Lower leg skin (tissue), 4 donors: ENCODE measurements at regions not wholly inside any gene's neighbourhood (a gene's known extent, or its start where the extent isn't known, plus 50 kb on each side); places are given as distances from the start of the nearest gene placed in this dataset.

ENCODE experiments used
- DNase-seq, 2 donors: peaks; one replicate each; pipeline ENCODE4 v3.0.0-alpha.2; 2019; ENCODE audit warnings: low spot score in 2 of 2
- H3K4me3 ChIP-seq: fragments of 200-600 bp; sonication (generic); 2 replicates; pipeline ENCODE4 v1.5.1; 2017; ENCODE audit warnings: mild to moderate bottlenecking, low read depth; ENCODE audit not compliant: poor library complexity, severe bottlenecking
- CTCF ChIP-seq, 3 donors: fragments of 450-650 bp; IDR thresholded peaks; one replicate each; pipeline ENCODE4 v1.5.1; 2016; ENCODE audit warnings: antibody characterized with exemption in 3 of 3, mild to moderate bottlenecking in 3 of 3, moderate library complexity in 2 of 3
- POLR2A ChIP-seq, 2 donors: fragments of 450-650 bp; IDR thresholded peaks; one replicate each; pipeline ENCODE4 v1.6.1; 2016 to 2017; ENCODE audit warnings: antibody characterized with exemption in 2 of 2, mild to moderate bottlenecking in 1 of 2, moderate library complexity in 1 of 2
- WGBS, 2 donors: methylation state at CpG; one replicate each; pipeline ENCODE4 v1.1.5; 2018; 5-methylcytosine and 5-hydroxymethylcytosine counted together
- intact Hi-C: fragments of 100-400 bp; cut with DNase I; formaldehyde crosslinking; loops from one replicate; pipeline ENCODE4 v1.15.0; 2023; ENCODE audit warnings: low total_unique reads

DNA sequence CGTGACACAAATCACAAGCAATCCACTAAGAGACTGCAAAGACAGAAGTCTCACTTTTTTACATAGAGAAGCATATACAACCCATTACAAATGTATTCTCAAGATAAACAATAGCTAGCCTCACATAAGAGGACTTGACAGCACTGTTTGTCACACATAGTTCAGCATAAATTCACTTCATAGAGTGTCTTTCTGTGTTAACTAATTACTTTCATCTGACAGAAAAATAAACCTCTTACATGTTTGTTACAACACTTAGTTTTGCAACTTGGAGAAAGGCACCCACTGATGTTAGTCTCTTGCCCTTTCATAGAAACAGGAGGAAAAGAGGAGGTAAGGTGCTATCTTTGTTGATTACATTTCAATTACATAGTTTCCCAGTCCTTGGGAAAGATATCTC, 2221.9 kb upstream of the RAG2 start:
- intact Hi-C loops, result no loop called here
- TF ChIP-seq POLR2A (IDR thresholded peaks at IDR 0.05) (no peak), CTCF (IDR thresholded peaks at IDR 0.05) (no peak)
- 94 to 97% methylated on average over 1 of the region's 1 CpG for WGBS, 2 donors
- DNase-seq, result no peak
- H3K4me3 ChIP-seq, result no peak overlapping the region

DNA sequence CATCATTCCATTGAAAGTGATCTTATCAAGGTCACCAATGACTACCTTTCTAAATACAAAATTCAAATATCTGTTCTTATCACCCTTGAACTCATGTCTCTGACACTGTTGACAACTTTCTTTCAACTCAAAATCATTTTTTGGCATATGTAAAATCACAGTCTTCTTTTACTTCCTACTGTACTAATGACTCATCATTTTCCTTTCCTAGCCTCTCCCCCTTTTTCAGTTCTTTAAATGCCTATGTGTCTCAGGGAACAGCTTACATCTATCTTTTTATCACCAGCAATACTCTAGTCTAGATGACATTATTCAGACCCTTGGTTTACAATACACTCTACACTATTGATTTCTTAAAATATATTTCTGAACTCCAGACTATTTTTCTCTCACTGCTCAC, 2220.7 kb upstream of the RAG2 start:
- no peak overlapping the region for H3K4me3 ChIP-seq
- DNase-seq, result no peak
- TF ChIP-seq POLR2A (IDR thresholded peaks at IDR 0.05) (no peak), CTCF (IDR thresholded peaks at IDR 0.05) (no peak)
- intact Hi-C loops, result no loop called here

GRCh38 chr11:38814670-38815069, 2216.6 kb upstream of the RAG2 start:
- WGBS, 2 donors, result 86 to 89% methylated on average over 4 of the region's 4 CpGs
- no peak overlapping the region for H3K4me3 ChIP-seq
- no peak for DNase-seq
- TF ChIP-seq POLR2A (IDR thresholded peaks at IDR 0.05) (no peak), CTCF (IDR thresholded peaks at IDR 0.05) (no peak)
- intact Hi-C loops, result no loop called here

GRCh38 chr11:38809521-38809920, 2211.5 kb upstream of the RAG2 start:
- no peak for TF ChIP-seq CTCF (IDR thresholded peaks at IDR 0.05)
- TF ChIP-seq POLR2A (IDR thresholded peaks at IDR 0.05), result no peak
- WGBS, 2 donors, result 48 to 54% methylated on average over 4 of the region's 4 CpGs
- no peak for DNase-seq
- no peak overlapping the region for H3K4me3 ChIP-seq
- intact Hi-C loops, result no loop called here

GRCh38 chr11:38796281-38796680, 2198.2 kb upstream of the RAG2 start:
- DNase-seq, result no peak
- intact Hi-C loops, result no loop called here
- WGBS, 2 donors, result 55 to 77% methylated on average over 1 of the region's 1 CpG
- TF ChIP-seq POLR2A (IDR thresholded peaks at IDR 0.05), result no peak
- TF ChIP-seq CTCF (IDR thresholded peaks at IDR 0.05), result no peak
- H3K4me3 ChIP-seq, result no peak overlapping the region

DNA sequence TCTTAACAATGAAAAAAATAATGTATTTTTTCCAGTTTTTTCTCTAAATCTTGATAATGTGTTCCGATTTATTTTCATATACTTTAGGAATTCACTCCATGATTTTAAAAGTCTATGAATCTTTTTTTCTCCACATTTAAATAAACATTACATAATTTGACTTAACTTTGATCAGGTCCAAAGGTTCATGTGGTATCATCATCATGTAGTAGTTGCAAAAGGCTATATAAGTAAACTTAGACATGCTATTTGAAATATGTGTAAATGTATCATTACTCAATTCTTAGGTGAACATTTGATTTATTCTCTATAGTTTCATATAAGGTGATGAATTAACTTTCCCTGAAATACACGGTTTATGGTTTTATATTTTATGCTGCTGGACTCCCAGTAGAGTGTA, 2197.0 kb upstream of the RAG2 start:
- DNase-seq, result no peak
- WGBS, 2 donors, result 62 to 63% methylated on average over 2 of the region's 2 CpGs
- no peak for TF ChIP-seq CTCF (IDR thresholded peaks at IDR 0.05)
- TF ChIP-seq POLR2A (IDR thresholded peaks at IDR 0.05), result no peak
- intact Hi-C loops, result no loop called here
- no peak overlapping the region for H3K4me3 ChIP-seq
